H9 (cell line): ENCODE measurements at regions not wholly inside any gene's neighbourhood (a gene's known extent, or its start where the extent isn't known, plus 50 kb on each side); places are given as distances from the start of the nearest gene placed in this dataset.

Experiments
- DNase-seq: peaks from one replicate; pipeline ENCODE4 v3.0.0-alpha.2; 2017
- H2AFZ ChIP-seq: one replicate; pipeline ENCODE4 v1.6.1; 2013; ENCODE audit warnings: mild to moderate bottlenecking, low read length, control low read depth, moderate library complexity
- H2AK5ac ChIP-seq: 2 replicates; pipeline ENCODE4 v1.6.1; 2013; ENCODE audit warnings: low read length, control low read depth, mixed read lengths; ENCODE audit not compliant: insufficient read length
- H2BK120ac ChIP-seq: one replicate; pipeline ENCODE4 v1.6.1; 2013; ENCODE audit warnings: low read depth, mild to moderate bottlenecking, low read length, control low read depth, inconsistent platforms; ENCODE audit not compliant: poor library complexity, severe bottlenecking
- H2BK12ac ChIP-seq: 2 replicates; pipeline ENCODE4 v1.6.1; 2013; ENCODE audit warnings: low read length, control low read depth, mixed read lengths, low read depth; ENCODE audit not compliant: insufficient read length
- H2BK15ac ChIP-seq: 2 replicates; pipeline ENCODE4 v1.6.1; 2013; ENCODE audit warnings: low read depth, low read length, control low read depth
- H2BK20ac ChIP-seq: one replicate; pipeline ENCODE4 v1.6.1; 2013; ENCODE audit warnings: low read depth, mild to moderate bottlenecking, low read length, control low read depth, inconsistent platforms; ENCODE audit not compliant: poor library complexity, severe bottlenecking
- H2BK5ac ChIP-seq: 2 replicates; pipeline ENCODE4 v1.6.1; 2013; ENCODE audit warnings: low read length, control low read depth, mixed read lengths; ENCODE audit not compliant: insufficient read length
- H3K14ac ChIP-seq: 2 replicates; pipeline ENCODE4 v1.6.1; 2013; ENCODE audit warnings: low read length, control low read depth; ENCODE audit not compliant: insufficient read depth
- H3K18ac ChIP-seq: 2 replicates; pipeline ENCODE4 v1.6.1; 2013; ENCODE audit warnings: low read depth, mild to moderate bottlenecking, mixed read lengths, low read length, control low read depth; ENCODE audit not compliant: insufficient read length
- H3K23ac ChIP-seq: 2 replicates; pipeline ENCODE4 v1.6.1; 2013; ENCODE audit warnings: low read length, control low read depth, mixed read lengths, low read depth; ENCODE audit not compliant: insufficient read length
- H3K23me2 ChIP-seq: 2 replicates; pipeline ENCODE4 v1.6.1; 2013; ENCODE audit warnings: low read depth, mild to moderate bottlenecking, mixed read lengths, low read length, control low read depth; ENCODE audit not compliant: insufficient read length, poor library complexity, severe bottlenecking
- H3K27ac ChIP-seq: 2 replicates; pipeline ENCODE4 v1.5.1; 2013; ENCODE audit warnings: low read length, control low read depth, mixed read lengths, low read depth; ENCODE audit not compliant: insufficient read length
- H3K27me3 ChIP-seq: 2 replicates; pipeline ENCODE4 v1.6.1; 2013; ENCODE audit warnings: low read length, control low read depth, inconsistent platforms; ENCODE audit not compliant: insufficient read depth
- H3K4ac ChIP-seq: 2 replicates; pipeline ENCODE4 v1.6.1; 2013; ENCODE audit warnings: low read depth, mild to moderate bottlenecking, control low read depth, inconsistent platforms, low read length, moderate library complexity
- H3K4me1 ChIP-seq: 2 replicates; pipeline ENCODE4 v1.6.1; 2013; ENCODE audit warnings: low read length, control low read depth, inconsistent platforms; ENCODE audit not compliant: insufficient read depth
- H3K4me2 ChIP-seq: 2 replicates; pipeline ENCODE4 v1.6.1; 2013; ENCODE audit warnings: low read length, control low read depth, mixed read lengths; ENCODE audit not compliant: insufficient read length, insufficient read depth
- H3K56ac ChIP-seq: 2 replicates; pipeline ENCODE4 v1.6.1; 2013; ENCODE audit warnings: low read depth, mild to moderate bottlenecking, mixed read lengths, low read length, control low read depth; ENCODE audit not compliant: insufficient read length
- H3K79me1 ChIP-seq: 2 replicates; pipeline ENCODE4 v1.6.1; 2013; ENCODE audit warnings: low read depth, mild to moderate bottlenecking, moderate library complexity, low read length, control low read depth, inconsistent platforms; ENCODE audit not compliant: insufficient read depth, poor library complexity, severe bottlenecking
- H3K79me2 ChIP-seq: 2 replicates; pipeline ENCODE4 v1.6.1; 2013; ENCODE audit warnings: low read length, control low read depth, inconsistent platforms; ENCODE audit not compliant: insufficient read depth
- H3K9ac ChIP-seq: 2 replicates; pipeline ENCODE4 v1.6.1; 2013; ENCODE audit warnings: low read length, control low read depth, mixed read lengths; ENCODE audit not compliant: insufficient read length; ENCODE audit errors: extremely low read depth
- H3K9me3 ChIP-seq: one replicate; pipeline ENCODE4 v1.6.1; 2013; ENCODE audit warnings: low read depth, low read length, inconsistent platforms; ENCODE audit not compliant: control insufficient read depth
- H3T11ph ChIP-seq: one replicate; pipeline ENCODE4 v1.6.1; 2013; ENCODE audit warnings: mild to moderate bottlenecking, low read length, control low read depth, inconsistent platforms
- H4K20me1 ChIP-seq: one replicate; pipeline ENCODE4 v1.6.1; 2013; ENCODE audit not compliant: control insufficient read depth, insufficient read length, insufficient read depth
- H4K5ac ChIP-seq: 2 replicates; pipeline ENCODE4 v1.6.1; 2013; ENCODE audit warnings: low read depth, mild to moderate bottlenecking, mixed read lengths, low read length, control low read depth; ENCODE audit not compliant: insufficient read length
- H4K8ac ChIP-seq: replicated peaks from 2 replicates; pipeline ENCODE4 v1.6.1; 2013; ENCODE audit warnings: low read length, control low read depth, mixed read lengths, low read depth; ENCODE audit not compliant: insufficient read length
- H4K91ac ChIP-seq: 2 replicates; pipeline ENCODE4 v1.6.1; 2013; ENCODE audit warnings: low read depth, mild to moderate bottlenecking, moderate library complexity, mixed read lengths, low read length, control low read depth; ENCODE audit not compliant: insufficient read length
- H3K27ac Mint-ChIP-seq, 3 experiments: 2 replicates in 2 of 3; 3 replicates in 1 of 3; pipeline ENCODE4 v1.8.0; 2020 to 2021; ENCODE audit warnings: mixed read lengths in 3 of 3, mild to moderate bottlenecking in 1 of 3, moderate library complexity in 1 of 3
- H3K27me3 Mint-ChIP-seq: 2 replicates; pipeline ENCODE4 v1.8.0; 2021; ENCODE audit warnings: low read depth, mild to moderate bottlenecking, moderate library complexity, mixed read lengths
- H3K36me3 Mint-ChIP-seq, 3 experiments: 2 replicates in 2 of 3; 3 replicates in 1 of 3; pipeline ENCODE4 v1.8.0; 2020 to 2021; ENCODE audit warnings: low read depth in 3 of 3, mixed read lengths in 3 of 3; ENCODE audit not compliant: insufficient read depth in 1 of 3
- H3K4me1 Mint-ChIP-seq, 2 experiments: 2 replicates each; pipeline ENCODE4 v1.8.0; 2020; ENCODE audit warnings: mixed read lengths in 2 of 2
- H3K4me3 Mint-ChIP-seq, 2 experiments: 2 replicates in 1 of 2; 3 replicates in 1 of 2; pipeline ENCODE4 v1.8.0; 2020 to 2021; ENCODE audit warnings: mild to moderate bottlenecking in 2 of 2, mixed read lengths in 2 of 2, moderate library complexity in 1 of 2
- H3K9me3 Mint-ChIP-seq, 2 experiments: 2 replicates in 1 of 2; 3 replicates in 1 of 2; pipeline ENCODE4 v1.8.0; 2020; ENCODE audit warnings: mild to moderate bottlenecking in 2 of 2, mixed read lengths in 2 of 2, moderate library complexity in 1 of 2
- CTCF ChIP-seq: fragments of 200-600 bp; sonication (generic); conservative IDR thresholded peaks from 3 replicates; pipeline ENCODE4 v1.8.0; 2021; ENCODE audit warnings: antibody characterized with exemption, mild to moderate bottlenecking
- WGBS: extraction: QIAGEN DNeasy Blood & Tissue Kit; methylation state at CpG from one replicate; pipeline ENCODE4 v1.1.7; 2013; ENCODE audit warnings: missing lambda C conversion rate, low lambda C conversion rate, mixed read lengths; ENCODE audit not compliant: insufficient read length; ENCODE audit errors: extremely low coverage; 5-methylcytosine and 5-hydroxymethylcytosine counted together

DNA sequence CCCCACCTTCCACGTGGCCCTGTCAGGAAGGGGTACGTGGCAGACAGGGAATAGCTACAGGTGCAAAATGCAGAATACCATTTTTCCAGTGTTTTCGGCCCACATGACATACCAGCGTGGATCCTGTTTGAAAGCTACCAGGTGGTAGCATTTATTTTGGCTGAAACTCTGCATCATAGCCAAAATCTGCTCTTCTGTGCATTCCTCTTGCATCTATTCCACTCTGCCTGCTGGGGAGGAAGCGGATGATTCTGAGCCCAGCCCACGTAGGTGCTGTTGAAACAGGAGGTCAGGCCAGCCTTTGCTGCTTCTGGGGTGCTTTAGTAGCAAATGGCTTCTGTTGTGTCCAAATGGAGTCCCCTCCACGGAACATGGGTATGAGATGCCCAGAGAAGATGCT lies 670.9 kb upstream of the EEF2KMT start:
- H4K8ac ChIP-seq = no peak overlapping the region
- H3K18ac ChIP-seq = no peak overlapping the region
- H3K23me2 ChIP-seq = no peaks in the 10 kb centered on the region
- no peaks in the 10 kb centered on the region for H3K79me1 ChIP-seq
- no peak for DNase-seq
- no peak overlapping the region for H3K9ac ChIP-seq
- TF ChIP-seq CTCF = no peak
- WGBS = no CpG with 5 or more reads among the region's 7 CpGs
- H2BK20ac ChIP-seq = no peak overlapping the region
- no peak overlapping the region for H2BK5ac ChIP-seq
- H3K4me2 ChIP-seq = no peak overlapping the region
- no peaks in the 10 kb centered on the region for H3K4me1 ChIP-seq
- H3K9me3 ChIP-seq = no peaks in the 10 kb centered on the region
- peaks cover 7% of the 10 kb centered on the region in 2 experiments for H3K4me1 Mint-ChIP-seq
- H3K56ac ChIP-seq = no peak overlapping the region
- no peaks in the 10 kb centered on the region; the same call in 1 of the 2 replicates for H3K27me3 Mint-ChIP-seq
- H3K27ac Mint-ChIP-seq = no peak overlapping the region
- H2AK5ac ChIP-seq = no peak overlapping the region
- no peak overlapping the region for H3K14ac ChIP-seq
- H4K20me1 ChIP-seq = no peaks in the 10 kb centered on the region
- H2BK15ac ChIP-seq = no peak overlapping the region
- no peaks in the 10 kb centered on the region for H3K79me2 ChIP-seq
- no peaks in the 10 kb centered on the region for H3K36me3 Mint-ChIP-seq
- no peaks in the 10 kb centered on the region for H3K27me3 ChIP-seq
- no peak overlapping the region for H3K23ac ChIP-seq
- H3K4me3 Mint-ChIP-seq = no peak overlapping the region
- no peaks in the 10 kb centered on the region for H3K9me3 Mint-ChIP-seq
- H2BK120ac ChIP-seq = no peak overlapping the region
- no peak overlapping the region for H4K5ac ChIP-seq
- no peak overlapping the region for H2BK12ac ChIP-seq
- H3K4ac ChIP-seq = no peak overlapping the region
- no peak overlapping the region for H4K91ac ChIP-seq
- no peak overlapping the region for H2AFZ ChIP-seq
- no peak overlapping the region for H3K27ac ChIP-seq
- H3T11ph ChIP-seq = no peak overlapping the region
